DND-41 (cell line): ENCODE measurements at regions not wholly inside any gene's neighbourhood (a gene's known extent, or its start where the extent isn't known, plus 50 kb on each side); places are given as distances from the start of the nearest gene placed in this dataset.

Experiments
- CTCF ChIP-seq: IDR thresholded peaks from 2 replicates; pipeline ENCODE4 v1.5.1; 2012; ENCODE audit warnings: borderline replicate concordance, low read length, moderate library complexity, mild to moderate bottlenecking; ENCODE audit not compliant: poor library complexity, severe bottlenecking; ENCODE audit errors: extremely low read depth
- EZH2 ChIP-seq: IDR thresholded peaks from 3 replicates; pipeline ENCODE4 v1.6.1; 2012; ENCODE audit warnings: borderline replicate concordance, low read depth, mild to moderate bottlenecking, moderate library complexity, low read length, inconsistent platforms; ENCODE audit not compliant: severe bottlenecking

- no peak for TF ChIP-seq CTCF
- no peak for TF ChIP-seq EZH2
Measured at GRCh38 chr9:14406463-14406862, 92.5 kb upstream of the NFIB start.
